Tibial artery (tissue), 4 donors: ENCODE measurements at regions not wholly inside any gene's neighbourhood (a gene's known extent, or its start where the extent isn't known, plus 50 kb on each side); places are given as distances from the start of the nearest gene placed in this dataset.

Experiments
- DNase-seq, 2 donors: peaks; one replicate each; pipeline ENCODE4 v3.0.0-alpha.2; 2019
- H3K27ac ChIP-seq, 2 donors: fragments of 200-600 bp; sonication (generic) in 1 of 2; 1 replicate in 1 of 2; 2 replicates in 1 of 2; pipeline ENCODE4 v1.5.1; 2018 to 2019; ENCODE audit warnings: mild to moderate bottlenecking in 1 of 2
- H3K27me3 ChIP-seq, 2 donors: fragments of 200-600 bp; sonication (generic) in 1 of 2; one replicate each; pipeline versions ENCODE4 v1.5.1 to v1.6.0; 2016 to 2019
- H3K36me3 ChIP-seq, 3 donors: fragments of 200-600 bp; sonication (generic) in 2 of 3; one replicate each; pipeline ENCODE4 v1.5.1; 2016 to 2019; ENCODE audit warnings: mild to moderate bottlenecking in 2 of 3
- H3K4me1 ChIP-seq, 4 donors: fragments of 200-600 bp; sonication (generic) in 2 of 4; 1 replicate in 3 of 4; 2 replicates in 1 of 4; pipeline ENCODE4 v1.5.1; 2016 to 2019
- H3K4me3 ChIP-seq, 2 donors: fragments of 200-600 bp; sonication (generic) in 1 of 2; 1 replicate in 1 of 2; 2 replicates in 1 of 2; pipeline ENCODE4 v1.5.1; 2018 to 2019; ENCODE audit warnings: mild to moderate bottlenecking in 2 of 2
- H3K9me3 ChIP-seq, 3 donors: fragments of 200-600 bp; sonication (generic) in 1 of 3; one replicate each; pipeline ENCODE4 v1.5.1; 2016 to 2019
- CTCF ChIP-seq, 2 experiments: fragments of 200-600 bp in 1 of 2; fragments of 450-650 bp in 1 of 2; IDR thresholded peaks; one replicate each; pipeline ENCODE4 v1.5.1; 2017 to 2019; ENCODE audit warnings: antibody characterized with exemption in 2 of 2, mild to moderate bottlenecking in 1 of 2, moderate library complexity in 1 of 2
- intact Hi-C: fragments of 100-400 bp; cut with DNase I; formaldehyde crosslinking; loops from one replicate; pipeline ENCODE4 v1.15.0; 2023; ENCODE audit warnings: low total_unique reads

- H3K36me3 ChIP-seq, result no peaks in the 10 kb centered on the region
- no peak for TF ChIP-seq CTCF (IDR thresholded peaks at IDR 0.05)
- H3K27ac ChIP-seq, result no peak overlapping the region
- peaks cover 0 to 7% (median 0%) of the 10 kb centered on the region in 3 donors for H3K9me3 ChIP-seq
- H3K4me1 ChIP-seq, result no peaks in the 10 kb centered on the region
- no peak overlapping the region for H3K4me3 ChIP-seq
- H3K27me3 ChIP-seq, result peaks cover 0 to 21% of the 10 kb centered on the region in 2 donors
- intact Hi-C loops, result no loop called here
- peak; percentile 4 to 58 for DNase-seq
These were observed 53.9 kb downstream of the SMIM38 start for GRCh38 chr11:69209421-69210309.

- peaks cover 0 to 19% of the 10 kb centered on the region in 2 donors for H3K27me3 ChIP-seq
- TF ChIP-seq CTCF (IDR thresholded peaks at IDR 0.05), result no peak
- peak in 1 of 2 donors; percentile 57 for DNase-seq
- no peak overlapping the region for H3K4me3 ChIP-seq
- H3K9me3 ChIP-seq, result peaks cover 0 to 7% (median 0%) of the 10 kb centered on the region in 3 donors
- no peaks in the 10 kb centered on the region for H3K4me1 ChIP-seq
- H3K27ac ChIP-seq, result no peak overlapping the region
- H3K36me3 ChIP-seq, result no peaks in the 10 kb centered on the region
- intact Hi-C loops, result no loop called here
These were observed 54.7 kb downstream of the SMIM38 start for GRCh38 chr11:69210310-69211035.

- no peak overlapping the region for H3K27ac ChIP-seq
- H3K4me1 ChIP-seq, result no peaks in the 10 kb centered on the region
- H3K36me3 ChIP-seq, result no peaks in the 10 kb centered on the region
- H3K9me3 ChIP-seq, result peaks cover 0 to 7% (median 0%) of the 10 kb centered on the region in 3 donors
- intact Hi-C loops, result no loop called here
- peaks cover 0 to 19% of the 10 kb centered on the region in 2 donors for H3K27me3 ChIP-seq
- no peak for TF ChIP-seq CTCF (IDR thresholded peaks at IDR 0.05)
- no peak overlapping the region for H3K4me3 ChIP-seq
- DNase-seq, result peak; percentile 3 to 11
These were observed 55.8 kb downstream of the SMIM38 start for GRCh38 chr11:69211540-69211919.

- Histone ChIP-seq H3K9me3 (peaks cover 0 to 7% (median 0%) of the 10 kb centered on the region in 3 donors), H3K4me3 (no peak overlapping the region), H3K4me1 (no peaks in the 10 kb centered on the region), H3K27me3 (peaks cover 0 to 19% of the 10 kb centered on the region in 2 donors), H3K27ac (no peak overlapping the region), H3K36me3 (no peaks in the 10 kb centered on the region)
- DNase-seq, result peak in 1 of 2 donors; percentile 43
- TF ChIP-seq CTCF (IDR thresholded peaks at IDR 0.05), result peak in 1 of 2 experiments; percentile 21
- intact Hi-C loops, result no loop called here
These were observed 56.4 kb downstream of the SMIM38 start for GRCh38 chr11:69211920-69212797.

GRCh38 chr11:69212798-69213110 lies 57.0 kb downstream of the SMIM38 start:
- peaks cover 0 to 7% (median 0%) of the 10 kb centered on the region in 3 donors for H3K9me3 ChIP-seq
- H3K27ac ChIP-seq, result no peak overlapping the region
- peaks cover 0 to 19% of the 10 kb centered on the region in 2 donors for H3K27me3 ChIP-seq
- TF ChIP-seq CTCF (IDR thresholded peaks at IDR 0.05), result no peak
- H3K4me3 ChIP-seq, result no peak overlapping the region
- H3K36me3 ChIP-seq, result no peaks in the 10 kb centered on the region
- peak in 1 of 2 donors; percentile 51 for DNase-seq
- H3K4me1 ChIP-seq, result no peaks in the 10 kb centered on the region
- intact Hi-C loops, result no loop called here
